T-helper 2 cell (primary cell): ENCODE measurements at regions not wholly inside any gene's neighbourhood (a gene's known extent, or its start where the extent isn't known, plus 50 kb on each side); places are given as distances from the start of the nearest gene placed in this dataset.

ENCODE experiments used
- DNase-seq, 5 experiments: peaks; one replicate each; pipeline versions ENCODE4 v3.0.0 to v3.0.0-alpha.2; 2012 to 2022

- DNase-seq = no peak
These were observed 226.4 kb upstream of the AMIGO2 start for GRCh38 chr12:47306130-47306529.

- DNase-seq = no peak
These were observed 225.7 kb upstream of the AMIGO2 start for GRCh38 chr12:47305464-47305863.

- no peak for DNase-seq
These were observed 224.3 kb upstream of the AMIGO2 start for GRCh38 chr12:47303995-47304560.

- no peak for DNase-seq
These were observed 223.4 kb upstream of the AMIGO2 start for GRCh38 chr12:47303207-47303606.

- peak in 1 of 5 experiments; percentile 55 for DNase-seq
These were observed 222.4 kb upstream of the AMIGO2 start for GRCh38 chr12:47302111-47302671.

GRCh38 chr12:47299586-47299985 lies 219.8 kb upstream of the AMIGO2 start:
- no peak for DNase-seq

- DNase-seq = no peak
These were observed 218.2 kb upstream of the AMIGO2 start for GRCh38 chr12:47297993-47298392.

- no peak for DNase-seq
These were observed 217.1 kb upstream of the AMIGO2 start for GRCh38 chr12:47296828-47297227.

- no peak for DNase-seq
These were observed 213.6 kb upstream of the AMIGO2 start for GRCh38 chr12:47293406-47293805.

GRCh38 chr12:47286676-47287075 lies 206.9 kb upstream of the AMIGO2 start:
- DNase-seq = no peak
